ENCODE measurements at regions not wholly inside any gene's neighbourhood (a gene's known extent, or its start where the extent isn't known, plus 50 kb on each side); places are given as distances from the start of the nearest gene placed in this dataset.

DNA sequence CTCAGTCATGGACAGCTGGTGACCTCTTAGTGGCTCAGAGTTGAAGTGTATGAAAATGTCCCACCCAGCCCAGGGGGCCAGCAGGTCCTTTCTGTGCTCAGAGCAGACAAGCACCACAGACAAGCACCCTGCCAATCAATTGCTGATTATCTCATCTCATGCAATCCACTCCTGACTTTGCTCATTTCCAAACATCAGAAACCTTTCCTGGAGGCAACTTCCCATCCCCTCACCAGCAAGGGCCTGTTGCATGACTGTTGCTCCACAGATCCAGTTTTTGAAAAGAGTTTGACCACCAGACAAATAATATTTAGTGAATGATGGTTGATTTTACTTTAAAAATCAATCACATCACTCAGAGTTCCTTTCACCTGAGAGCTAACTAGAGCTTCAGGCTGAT, 397.3 kb upstream of the KLF4 start:
- DNase-seq (ENCODE audit: low read depth in 2 of 2), result no peak

DNA sequence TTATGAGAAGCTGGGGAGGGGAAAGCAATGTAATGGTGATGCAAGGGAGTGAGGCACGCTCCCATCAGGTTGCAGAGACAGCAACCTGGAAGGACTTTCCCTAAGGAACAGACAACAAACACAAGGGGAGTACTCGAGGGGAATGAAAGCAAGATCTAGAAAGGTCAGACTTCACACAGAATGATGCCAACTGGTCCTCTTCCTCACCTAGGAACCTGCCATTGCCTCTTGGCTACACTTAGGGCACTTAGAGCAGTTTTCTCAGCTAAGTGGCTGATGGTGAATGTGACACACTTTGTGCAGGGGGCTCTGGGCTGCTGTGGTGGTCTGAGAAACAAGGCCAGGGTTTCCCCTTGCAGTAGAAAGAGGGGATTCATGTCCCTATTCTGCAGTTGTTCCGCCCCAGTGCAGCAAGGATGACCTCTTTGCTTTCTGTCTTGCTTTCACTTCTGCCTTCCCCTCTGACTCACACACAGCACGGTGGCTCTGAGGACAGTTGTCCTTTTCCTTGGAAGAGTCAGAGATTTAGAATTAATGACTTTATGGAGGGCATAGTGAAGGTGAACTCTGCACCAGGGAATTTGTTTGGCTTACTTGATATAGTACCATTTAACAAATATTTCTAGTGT, 394.0 kb upstream of the KLF4 start:
- DNase-seq (ENCODE audit: low read depth in 2 of 2), result no peak

DNA sequence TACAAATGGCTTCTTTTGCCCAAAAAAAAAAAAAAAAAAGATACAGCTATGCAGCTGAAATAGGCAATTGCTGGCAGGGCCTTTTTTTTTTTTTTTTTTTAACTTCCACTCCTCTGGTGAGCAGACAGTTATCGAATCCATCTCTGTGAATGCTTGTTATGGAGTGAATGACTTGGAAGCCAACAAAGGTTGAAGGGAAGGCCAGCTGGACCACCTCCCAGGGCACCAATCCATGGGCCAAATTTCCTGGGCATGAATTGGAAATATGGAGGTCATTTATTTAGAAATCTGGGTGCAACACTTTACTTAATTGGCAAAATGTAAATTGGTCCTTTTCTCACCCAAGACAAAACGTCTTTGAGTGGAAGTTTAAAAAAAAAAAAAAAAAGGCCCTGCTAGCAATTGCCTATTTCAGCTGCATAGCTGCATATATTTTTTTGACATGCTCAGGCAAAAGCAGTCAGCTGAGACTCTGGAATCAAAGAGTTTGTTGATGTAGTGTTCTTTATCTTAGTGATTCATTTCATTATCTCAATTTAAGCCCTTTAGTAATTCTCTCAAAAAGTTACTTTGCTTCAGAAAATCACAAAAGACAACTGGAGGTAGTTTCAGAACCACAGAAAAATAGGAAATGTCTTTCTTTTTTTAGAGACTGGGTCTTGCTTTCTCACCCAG, 392.2 kb upstream of the KLF4 start:
- no peak for DNase-seq (ENCODE audit: low read depth in 2 of 2)

DNA sequence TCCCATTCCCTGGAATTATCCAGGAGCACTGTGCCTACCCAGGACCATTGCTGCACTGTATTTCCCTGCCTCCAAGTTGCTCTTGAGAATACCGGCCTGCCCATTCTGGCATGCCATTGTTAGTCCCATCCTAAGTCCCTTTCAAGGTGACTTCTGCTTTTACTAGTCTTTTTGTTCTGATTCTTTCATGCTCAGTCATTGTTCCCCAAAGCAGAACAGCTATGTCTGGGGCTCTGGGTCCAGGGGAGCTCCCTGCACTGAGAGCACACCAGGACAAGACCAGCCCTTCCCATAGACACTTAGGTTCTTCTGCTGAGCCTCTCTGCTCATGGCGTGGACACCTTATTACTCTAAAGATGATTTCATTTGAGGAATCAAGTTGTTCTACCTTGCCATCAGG, 388.9 kb upstream of the KLF4 start:
- DNase-seq (ENCODE audit: low read depth in 2 of 2), result no peak

- no peak for DNase-seq (ENCODE audit: low read depth in 2 of 2)
Observed at GRCh38 chr9:107875571-107875980, 386.0 kb upstream of the KLF4 start.

DNA sequence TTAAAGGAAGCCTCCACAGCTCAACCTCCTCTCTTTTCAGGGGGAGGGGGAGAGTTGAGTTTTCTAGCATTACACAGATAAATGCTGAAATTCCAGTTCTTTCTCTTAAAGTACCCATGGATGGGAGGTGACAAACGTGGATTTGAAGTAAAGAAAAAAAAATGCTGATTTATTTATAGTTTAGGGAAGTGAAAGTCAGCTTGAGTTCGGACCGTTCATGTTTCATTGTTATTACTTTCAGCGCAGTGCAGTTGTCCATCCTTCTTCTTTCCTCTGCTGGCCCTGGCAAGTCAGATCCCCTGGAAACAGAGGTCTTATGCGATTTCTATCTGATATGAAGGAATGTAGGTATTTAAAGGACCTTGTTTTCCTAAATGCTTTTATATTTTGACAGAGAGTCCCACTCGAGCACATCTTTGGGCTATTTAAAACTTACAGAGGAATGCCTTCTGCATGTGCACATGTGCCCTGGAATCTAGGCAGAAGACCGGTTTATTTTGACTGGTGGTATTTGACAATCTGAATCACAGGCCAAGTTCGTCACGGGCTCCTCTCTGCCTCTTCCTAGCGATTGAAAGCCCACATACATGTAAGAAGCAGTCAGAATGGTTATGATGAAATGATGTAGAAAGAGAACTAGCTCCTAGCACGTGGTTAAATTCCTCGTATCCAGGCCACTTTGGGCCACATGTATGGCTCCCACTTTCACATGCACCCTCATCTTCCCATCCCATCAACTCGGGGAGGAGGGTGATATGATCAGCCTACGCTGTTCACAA, 385.2 kb upstream of the KLF4 start:
- DNase-seq (ENCODE audit: low read depth in 2 of 2), result no peak

DNA sequence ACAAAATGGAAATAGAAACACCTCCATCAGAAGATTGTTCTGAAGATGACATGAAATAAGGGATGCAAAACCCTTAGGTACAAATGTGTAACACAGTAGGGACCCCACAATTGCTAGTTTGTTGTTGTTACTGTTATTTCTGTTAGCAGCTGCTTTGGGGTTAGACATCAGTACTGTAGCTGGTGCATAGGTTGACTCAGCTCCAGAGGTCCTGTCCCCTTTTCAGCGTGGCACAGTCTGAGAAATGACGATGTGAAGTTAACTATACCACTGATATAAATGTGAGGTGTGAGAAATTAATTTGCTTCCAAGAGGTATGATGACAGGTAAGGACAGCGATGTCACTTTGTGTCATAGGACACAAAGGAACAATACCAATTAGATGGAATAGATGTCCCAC, 384.6 kb upstream of the KLF4 start:
- no peak for DNase-seq (ENCODE audit: low read depth in 2 of 2)

DNA sequence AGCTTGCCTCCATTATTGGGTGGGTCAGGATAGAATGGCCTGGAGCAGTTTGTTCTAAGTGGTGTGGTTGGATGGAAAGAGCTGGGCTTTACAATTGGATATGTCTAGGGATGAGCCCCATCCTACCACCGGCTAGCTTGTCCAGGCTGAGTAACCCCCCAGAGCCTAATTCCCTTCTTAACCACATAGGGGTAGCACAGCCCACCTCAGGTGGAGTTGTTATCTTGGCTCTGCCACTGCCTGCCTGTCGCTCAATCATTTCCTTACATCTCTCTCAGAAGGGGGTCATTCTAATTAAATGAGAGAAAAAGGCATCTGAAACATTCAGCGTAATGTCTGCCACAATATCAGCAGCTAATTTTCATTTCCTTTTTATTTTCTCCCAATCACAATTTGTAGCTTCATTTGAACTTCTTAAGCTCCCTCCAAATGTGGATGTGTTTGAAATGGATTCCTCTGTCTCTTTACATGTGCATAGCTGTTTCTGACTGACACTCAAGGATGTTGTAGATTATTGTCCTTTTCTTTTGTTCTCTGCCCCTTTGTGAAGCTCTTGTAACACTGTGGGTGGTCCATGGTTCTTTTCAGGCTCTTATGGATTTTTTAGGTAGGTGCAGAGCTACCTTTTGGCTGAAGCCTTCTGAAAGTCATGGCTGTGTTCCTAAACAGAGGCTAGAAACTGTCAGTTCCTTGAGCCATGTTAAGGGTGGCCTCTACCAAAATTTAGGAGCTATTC, 383.1 kb upstream of the KLF4 start:
- DNase-seq (ENCODE audit: low read depth in 2 of 2), result no peak

- no peak for DNase-seq (ENCODE audit: low read depth in 2 of 2)
Observed at GRCh38 chr9:107870927-107871680, 381.5 kb upstream of the KLF4 start.

DNA sequence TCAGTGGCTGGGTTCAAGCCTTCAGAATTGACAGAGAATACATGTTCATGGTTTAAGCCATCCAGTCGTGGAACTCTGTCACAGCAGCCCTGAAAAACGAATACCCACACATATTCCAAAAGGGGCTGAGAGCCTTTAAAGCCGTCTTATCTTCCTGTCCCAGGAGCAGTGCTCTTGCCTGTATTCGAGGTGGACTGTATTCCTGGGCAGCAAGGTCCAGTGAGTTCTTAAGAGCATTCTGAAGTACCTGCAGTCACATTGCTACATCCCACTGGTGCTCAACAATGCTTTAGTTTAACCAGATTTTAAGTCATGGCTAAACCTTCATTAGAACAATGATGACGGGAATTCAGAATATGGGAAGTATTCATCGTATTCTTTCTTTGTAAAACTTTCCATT, 380.7 kb upstream of the KLF4 start:
- no peak for DNase-seq (ENCODE audit: low read depth in 2 of 2)

- DNase-seq (ENCODE audit: low read depth in 2 of 2), result no peak
Observed at GRCh38 chr9:107869111-107869510, 379.5 kb upstream of the KLF4 start.

DNA sequence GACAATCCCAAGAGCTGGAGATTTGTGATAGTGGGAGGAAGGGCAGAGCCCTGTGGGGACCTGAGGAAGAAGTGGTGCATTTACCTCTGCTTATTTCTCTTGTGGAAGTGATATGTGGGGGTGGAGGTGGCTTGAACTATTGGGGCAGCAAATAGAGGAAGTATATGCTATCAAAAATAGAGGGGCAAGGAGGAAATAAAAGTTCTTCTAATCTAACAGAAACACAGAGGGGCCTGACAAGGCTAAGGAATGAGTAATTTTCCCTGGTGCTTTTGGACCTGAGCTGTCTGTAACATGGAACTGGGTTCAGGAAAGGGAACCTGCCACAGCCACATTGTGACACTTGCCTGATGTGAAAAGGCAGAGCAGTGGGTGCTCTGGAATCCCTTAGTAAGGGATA, 378.6 kb upstream of the KLF4 start:
- DNase-seq (ENCODE audit: low read depth in 2 of 2), result no peak

GRCh38 chr9:107867738-107868137, 378.2 kb upstream of the KLF4 start:
- no peak for DNase-seq (ENCODE audit: low read depth in 2 of 2)

DNA sequence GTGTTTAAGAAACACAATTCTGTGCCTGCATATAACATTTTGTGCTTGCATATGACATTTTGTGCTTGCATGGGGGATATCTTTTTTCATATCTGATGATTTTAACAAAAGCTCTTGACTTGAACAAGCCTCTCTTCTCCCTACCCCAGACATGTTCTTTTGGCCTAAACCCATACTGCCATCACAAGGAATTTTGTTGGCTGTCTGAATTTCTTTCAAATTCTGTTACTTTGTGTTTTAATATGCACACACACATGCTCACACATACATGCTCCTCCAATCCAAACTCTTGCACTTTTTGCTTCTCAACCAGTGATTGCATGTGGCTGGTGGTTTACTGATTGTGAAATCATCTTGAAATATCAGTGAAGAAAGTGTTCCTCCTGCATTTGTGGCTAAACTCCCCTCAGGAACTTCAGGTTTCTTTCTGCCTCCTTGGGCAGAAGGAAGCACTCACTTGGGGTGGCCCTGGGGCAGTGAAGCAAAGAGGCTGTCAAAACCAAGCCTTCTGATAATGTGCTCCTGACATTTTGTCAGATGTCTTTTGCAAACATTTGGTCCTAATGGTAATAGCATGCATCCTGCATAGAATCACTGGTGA, 377.2 kb upstream of the KLF4 start:
- DNase-seq (ENCODE audit: low read depth in 2 of 2), result no peak

- DNase-seq (ENCODE audit: low read depth in 2 of 2), result no peak
Observed at GRCh38 chr9:107863396-107863795, 373.8 kb upstream of the KLF4 start.

GRCh38 chr9:107862881-107863280, 373.3 kb upstream of the KLF4 start:
- no peak for DNase-seq (ENCODE audit: low read depth in 2 of 2)

- no peak for DNase-seq (ENCODE audit: low read depth in 2 of 2)
Observed at GRCh38 chr9:107862323-107862722, 372.8 kb upstream of the KLF4 start.

GRCh38 chr9:107861075-107861474, 371.5 kb upstream of the KLF4 start:
- DNase-seq (ENCODE audit: low read depth in 2 of 2), result no peak

DNA sequence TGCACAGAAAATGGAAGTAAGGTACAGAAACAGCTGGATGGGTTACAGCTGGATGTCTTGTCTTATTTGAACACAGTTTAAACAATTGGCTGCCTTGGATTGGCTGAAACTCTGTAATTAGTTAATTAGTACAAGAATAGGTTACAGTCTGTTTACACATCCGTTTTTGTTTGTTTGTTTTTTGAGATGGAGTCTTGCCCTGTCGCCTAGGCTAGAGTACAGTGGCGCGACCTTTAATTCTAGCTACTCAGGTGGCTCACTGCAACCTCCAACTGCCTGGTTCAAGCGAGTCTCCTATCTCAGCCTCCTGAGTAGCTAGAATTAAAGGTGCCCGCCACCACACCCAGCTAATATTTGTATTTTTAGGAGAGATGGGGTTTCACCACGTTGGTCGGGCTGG, 368.7 kb upstream of the KLF4 start:
- no peak for DNase-seq (ENCODE audit: low read depth in 2 of 2)

DNA sequence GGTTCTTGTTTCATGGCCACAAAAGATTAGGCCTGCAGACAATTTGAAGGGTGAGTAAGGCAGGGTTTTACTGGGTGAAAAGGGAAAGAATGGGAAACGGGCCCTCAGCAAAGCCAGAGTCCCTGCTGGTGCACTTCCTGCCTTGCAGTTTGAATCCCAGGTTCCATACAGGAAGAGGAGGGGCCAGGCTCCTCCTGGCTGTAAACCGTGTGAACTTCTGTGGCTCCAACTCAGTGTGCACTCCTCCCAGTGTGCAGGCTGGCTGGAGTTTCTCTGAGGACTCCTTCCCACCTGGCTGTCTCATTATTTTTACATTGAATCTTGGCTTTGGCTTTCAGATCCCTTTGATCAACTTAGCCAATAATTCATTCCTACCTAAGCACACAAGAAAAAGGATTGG, 367.1 kb upstream of the KLF4 start:
- DNase-seq (ENCODE audit: low read depth in 2 of 2), result no peak

DNA sequence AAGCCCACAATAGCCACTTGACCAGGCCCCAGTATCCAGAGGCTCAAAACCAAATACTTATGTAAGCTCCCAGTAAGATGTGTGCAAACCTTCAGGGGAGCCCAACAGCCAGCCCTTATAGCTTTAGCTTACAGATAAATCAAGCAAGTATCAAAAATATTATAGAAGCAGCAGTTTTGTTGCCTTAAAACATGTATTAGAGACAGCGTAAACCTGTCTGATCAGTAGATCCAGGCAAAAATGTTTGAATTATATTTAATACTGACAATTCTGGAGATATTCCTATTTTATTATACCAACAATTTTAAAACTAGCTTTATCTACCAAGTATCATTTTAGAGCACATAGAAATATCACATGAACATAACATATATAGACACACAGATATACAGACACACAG, 365.6 kb upstream of the KLF4 start:
- DNase-seq (ENCODE audit: low read depth in 2 of 2), result no peak

All from dermis microvascular lymphatic vessel endothelial cell (primary cell).